Gastroesophageal sphincter (tissue), 3 donors: ENCODE measurements at regions not wholly inside any gene's neighbourhood (a gene's known extent, or its start where the extent isn't known, plus 50 kb on each side); places are given as distances from the start of the nearest gene placed in this dataset.

Experiments
- CTCF ChIP-seq, 4 experiments: fragments of 200-600 bp in 2 of 4; fragments of 450-650 bp in 2 of 4; sonication (generic) in 1 of 4; IDR thresholded peaks; one replicate each; pipeline ENCODE4 v1.5.1; 2017 to 2019; ENCODE audit warnings: antibody characterized with exemption in 4 of 4, mild to moderate bottlenecking in 2 of 4, moderate library complexity in 2 of 4
- POLR2A ChIP-seq, 2 donors: fragments of 450-650 bp; IDR thresholded peaks; one replicate each; pipeline ENCODE4 v1.6.1; 2017; ENCODE audit warnings: antibody characterized with exemption in 2 of 2, mild to moderate bottlenecking in 2 of 2, moderate library complexity in 1 of 2
- POLR2AphosphoS5 ChIP-seq: sonication (generic); formaldehyde crosslinking; IDR thresholded peaks from one replicate; pipeline ENCODE4 v1.6.1; 2017; ENCODE audit warnings: antibody characterized with exemption

DNA sequence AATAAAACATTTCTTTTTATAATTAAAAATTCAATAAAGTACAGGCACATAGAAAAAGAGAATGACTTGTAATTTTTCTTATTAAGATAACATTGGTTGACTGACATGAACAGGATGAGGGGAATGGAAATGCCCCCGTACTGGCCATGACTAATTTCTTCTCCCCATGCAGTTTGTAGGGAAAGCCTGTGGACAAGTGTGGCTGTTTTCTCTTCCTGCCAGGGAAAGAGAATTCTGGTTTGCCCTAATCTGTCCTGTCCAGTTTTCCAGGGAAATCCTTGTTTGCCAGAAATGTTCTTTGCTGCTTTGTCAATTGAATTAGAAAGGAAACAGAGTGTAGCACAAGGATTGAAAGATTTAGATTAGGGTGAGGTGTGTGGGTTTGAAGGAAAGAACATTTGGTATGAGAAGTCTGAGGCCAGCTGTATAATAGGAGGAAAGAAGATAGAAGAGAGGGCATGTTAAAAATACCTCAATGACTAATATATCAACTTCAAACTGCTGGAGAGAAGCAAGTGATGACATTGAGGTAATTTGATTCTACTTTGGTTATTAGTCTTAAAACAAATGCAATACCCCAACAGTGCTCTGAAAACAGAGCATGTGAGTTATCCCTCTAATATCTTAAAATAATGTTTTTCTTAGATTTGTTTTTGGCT lies 593.9 kb upstream of the ZNF804A start:
- TF ChIP-seq CTCF (IDR thresholded peaks at IDR 0.05) = no peak
- TF ChIP-seq POLR2AphosphoS5 = no peak
- TF ChIP-seq POLR2A (IDR thresholded peaks at IDR 0.05) = no peak
